Astrocyte (in vitro differentiated cells and primary cell): ENCODE measurements at regions not wholly inside any gene's neighbourhood (a gene's known extent, or its start where the extent isn't known, plus 50 kb on each side); places are given as distances from the start of the nearest gene placed in this dataset.

Experiments used
- DNase-seq: peaks from one replicate; pipeline ENCODE4 v3.0.0-alpha.2; 2010; ENCODE audit warnings: low read depth
- FAIRE-seq: peaks from 2 replicates; lab custom pipeline; 2011; peaks lifted over from hg19 to GRCh38; lab: Jason Lieb, UNC
- H2AFZ ChIP-seq: 2 replicates; pipeline ENCODE4 v1.6.0; 2012; ENCODE audit warnings: low read depth, low read length, inconsistent platforms
- H3K27ac ChIP-seq: 2 replicates; pipeline ENCODE4 v1.5.1; 2011; ENCODE audit warnings: low read depth, low read length, inconsistent platforms
- H3K27me3 ChIP-seq: 2 replicates; pipeline ENCODE4 v1.6.0; 2011; ENCODE audit warnings: low read length, inconsistent platforms; ENCODE audit not compliant: insufficient read depth
- H3K36me3 ChIP-seq: 2 replicates; pipeline ENCODE4 v1.5.1; 2011; ENCODE audit warnings: low read length, inconsistent platforms; ENCODE audit not compliant: insufficient read depth
- H3K4me1 ChIP-seq: 2 replicates; pipeline ENCODE4 v1.5.1; 2011; ENCODE audit warnings: low read length, inconsistent platforms; ENCODE audit not compliant: insufficient read depth
- H3K4me2 ChIP-seq: 2 replicates; pipeline ENCODE4 v1.6.0; 2012; ENCODE audit warnings: low read length, inconsistent platforms
- H3K4me3 ChIP-seq: 2 replicates; pipeline ENCODE4 v1.5.1; 2011; ENCODE audit warnings: low read depth, mild to moderate bottlenecking, low read length, inconsistent platforms; ENCODE audit not compliant: insufficient read depth
- H3K79me2 ChIP-seq: 2 replicates; pipeline ENCODE4 v1.6.0; 2012; ENCODE audit warnings: mild to moderate bottlenecking, low read length, inconsistent platforms; ENCODE audit not compliant: insufficient read depth
- H3K9ac ChIP-seq: 2 replicates; pipeline ENCODE4 v1.6.0; 2012; ENCODE audit warnings: mild to moderate bottlenecking, low read length, inconsistent platforms
- H3K9me3 ChIP-seq: 2 replicates; pipeline ENCODE4 v1.5.1; 2012; ENCODE audit warnings: low read depth, mild to moderate bottlenecking, low read length, inconsistent platforms; ENCODE audit not compliant: insufficient read depth
- H4K20me1 ChIP-seq: 2 replicates; pipeline ENCODE4 v1.6.0; 2012; ENCODE audit warnings: low read length, inconsistent platforms; ENCODE audit not compliant: insufficient read depth
- H3K27ac Mint-ChIP-seq: one replicate; pipeline ENCODE4 v1.8.0; 2021; ENCODE audit warnings: mild to moderate bottlenecking, mixed read lengths; ENCODE audit not compliant: unreplicated experiment
- H3K27me3 Mint-ChIP-seq: one replicate; pipeline ENCODE4 v1.8.0; 2021; ENCODE audit warnings: low read depth, mixed read lengths; ENCODE audit not compliant: unreplicated experiment
- H3K36me3 Mint-ChIP-seq: one replicate; pipeline ENCODE4 v1.8.0; 2021; ENCODE audit warnings: low read depth, mixed read lengths; ENCODE audit not compliant: unreplicated experiment
- H3K4me1 Mint-ChIP-seq: one replicate; pipeline ENCODE4 v1.8.0; 2021; ENCODE audit warnings: low read depth, mixed read lengths; ENCODE audit not compliant: unreplicated experiment
- H3K4me3 Mint-ChIP-seq: one replicate; pipeline ENCODE4 v1.8.0; 2021; ENCODE audit warnings: mild to moderate bottlenecking, moderate library complexity, mixed read lengths; ENCODE audit not compliant: unreplicated experiment
- H3K9me3 Mint-ChIP-seq: one replicate; pipeline ENCODE4 v1.8.0; 2021; ENCODE audit warnings: mild to moderate bottlenecking, mixed read lengths; ENCODE audit not compliant: unreplicated experiment
- CTCF ChIP-seq: IDR thresholded peaks from 2 replicates; pipeline ENCODE4 v1.5.1; 2011; ENCODE audit warnings: low read depth, mild to moderate bottlenecking, inconsistent platforms, low read length, moderate library complexity; ENCODE audit not compliant: insufficient read depth
- EZH2 ChIP-seq: IDR thresholded peaks from 2 replicates; pipeline ENCODE4 v1.6.1; 2012; ENCODE audit warnings: mild to moderate bottlenecking, low read length, inconsistent platforms; ENCODE audit not compliant: insufficient read depth

- Histone ChIP-seq H3K9ac (no peak overlapping the region), H3K79me2 (no peaks in the 10 kb centered on the region), H3K27me3 (no peaks in the 10 kb centered on the region), H3K4me2 (no peak overlapping the region), H3K9me3 (no peaks in the 10 kb centered on the region), H4K20me1 (no peaks in the 10 kb centered on the region), H3K4me3 (no peak overlapping the region), H3K27ac (no peak overlapping the region), H3K36me3 (no peaks in the 10 kb centered on the region), H3K4me1 (peaks cover 28% of the 10 kb centered on the region), H2AFZ (no peak overlapping the region)
- no peak for FAIRE-seq
- TF ChIP-seq EZH2 (no peak), CTCF (no peak)
- Mint-ChIP-seq H3K4me1 (peaks cover 23% of the 10 kb centered on the region), H3K4me3 (no peak overlapping the region), H3K36me3 (no peaks in the 10 kb centered on the region), H3K9me3 (no peaks in the 10 kb centered on the region), H3K27me3 (peaks cover 14% of the 10 kb centered on the region), H3K27ac (no peak overlapping the region)
- DNase-seq: no peak
Observed at GRCh38 chr1:234538062-234538731, 59.2 kb upstream of the TARBP1 start.

- FAIRE-seq (no peak), DNase-seq (no peak)
- peaks cover 32% of the 10 kb centered on the region for H3K4me1 Mint-ChIP-seq
- Histone ChIP-seq H3K9me3 (no peaks in the 10 kb centered on the region), H3K79me2 (no peaks in the 10 kb centered on the region), H3K27ac (no peak overlapping the region), H3K4me1 (peaks cover 38% of the 10 kb centered on the region), H3K4me2 (no peak overlapping the region), H3K36me3 (no peaks in the 10 kb centered on the region), H3K4me3 (no peak overlapping the region), H3K9ac (no peak overlapping the region), H4K20me1 (no peaks in the 10 kb centered on the region), H3K27me3 (no peaks in the 10 kb centered on the region), H2AFZ (no peak overlapping the region)
- no peak overlapping the region for H3K27ac Mint-ChIP-seq
- H3K27me3 Mint-ChIP-seq: peaks cover 12% of the 10 kb centered on the region
- TF ChIP-seq EZH2: no peak
- TF ChIP-seq CTCF: no peak
- no peaks in the 10 kb centered on the region for H3K9me3 Mint-ChIP-seq
- no peaks in the 10 kb centered on the region for H3K36me3 Mint-ChIP-seq
- H3K4me3 Mint-ChIP-seq: no peak overlapping the region
Observed at GRCh38 chr1:234537236-234537635, 58.3 kb upstream of the TARBP1 start.

GRCh38 chr1:234536741-234537140 is 57.8 kb upstream of the TARBP1 start:
- Mint-ChIP-seq H3K4me3 (no peak overlapping the region), H3K4me1 (peaks cover 36% of the 10 kb centered on the region), H3K27ac (no peak overlapping the region), H3K36me3 (no peaks in the 10 kb centered on the region), H3K27me3 (peaks cover 12% of the 10 kb centered on the region), H3K9me3 (no peaks in the 10 kb centered on the region)
- peaks cover 43% of the 10 kb centered on the region for H3K4me1 ChIP-seq
- H3K36me3 ChIP-seq: no peaks in the 10 kb centered on the region
- no peak overlapping the region for H3K4me3 ChIP-seq
- no peak overlapping the region for H2AFZ ChIP-seq
- H4K20me1 ChIP-seq: no peaks in the 10 kb centered on the region
- H3K27me3 ChIP-seq: no peaks in the 10 kb centered on the region
- DNase-seq (no peak), FAIRE-seq (no peak)
- no peak overlapping the region for H3K9ac ChIP-seq
- no peaks in the 10 kb centered on the region for H3K79me2 ChIP-seq
- H3K9me3 ChIP-seq: no peaks in the 10 kb centered on the region
- TF ChIP-seq EZH2 (no peak), CTCF (no peak)
- no peak overlapping the region for H3K4me2 ChIP-seq
- no peak overlapping the region for H3K27ac ChIP-seq
